IMR-90 (cell line): ENCODE measurements at regions not wholly inside any gene's neighbourhood (a gene's known extent, or its start where the extent isn't known, plus 50 kb on each side); places are given as distances from the start of the nearest gene placed in this dataset.
"Not testable (repeated sequence)": the region's sequence is repeated elsewhere in the genome, so short reads cannot be mapped to it uniquely, and the experiment has no call there.

Experiments
- ATAC-seq: fragments of 200-7000 bp; cut with Tn5 transposase; 2 replicates; pipeline ENCODE4 v1.9.1; 2020; ENCODE audit warnings: low read depth, mild to moderate bottlenecking, moderate library complexity
- BruUV-seq: library from RNA; stranded (reverse); fragments of 400-500 nt; replicated peaks from 2 replicates; lab custom pipeline; 2021; lab: Mats Ljungman, UMichigan
- CTCF ChIA-PET: fragments of 300-600 bp; formaldehyde crosslinking; extraction: SDS; loops from one replicate; lab custom pipeline; 2021; ENCODE audit warnings: antibody characterized with exemption; lab: Yijun Ruan, JAX
- POLR2A ChIA-PET: fragments of 300-600 bp; sonication (Branson Sonifier 250); formaldehyde crosslinking; loops from one replicate; lab custom pipeline; 2022; ENCODE audit warnings: antibody characterized with exemption; ENCODE audit not compliant: unreplicated experiment; lab: Charles Lee
- DNase-seq: peaks from one replicate; pipeline ENCODE4 v3.0.0; 2013
- H2AFZ ChIP-seq: replicated peaks from 2 replicates; pipeline ENCODE3; 2013; ENCODE audit warnings: low read length, mild to moderate bottlenecking; ENCODE audit not compliant: poor library complexity
- H2AK5ac ChIP-seq: 2 replicates; pipeline ENCODE4 v1.6.1; 2013; ENCODE audit warnings: low read depth, low read length, inconsistent platforms
- H2AK9ac ChIP-seq: replicated peaks from 2 replicates; pipeline ENCODE3; 2013; ENCODE audit warnings: mild to moderate bottlenecking, low read depth, low read length, moderate library complexity; ENCODE audit not compliant: poor library complexity
- H2BK120ac ChIP-seq: 2 replicates; pipeline ENCODE4 v1.6.1; 2013; ENCODE audit warnings: low read depth, low read length, inconsistent platforms
- H2BK15ac ChIP-seq: 3 replicates; pipeline ENCODE4 v1.6.1; 2013; ENCODE audit warnings: low read depth, low read length, inconsistent platforms
- H2BK20ac ChIP-seq: 2 replicates; pipeline ENCODE4 v1.6.1; 2013; ENCODE audit warnings: low read depth, mild to moderate bottlenecking, inconsistent platforms, low read length, moderate library complexity
- H2BK5ac ChIP-seq: 2 replicates; pipeline ENCODE4 v1.6.1; 2013; ENCODE audit warnings: mild to moderate bottlenecking, low read depth, low read length, inconsistent platforms; ENCODE audit not compliant: poor library complexity, severe bottlenecking
- H3K14ac ChIP-seq: replicated peaks from 2 replicates; pipeline ENCODE4 v1.6.1; 2013; ENCODE audit warnings: low read depth, low read length, inconsistent platforms
- H3K18ac ChIP-seq: 2 replicates; pipeline ENCODE4 v1.6.1; 2013; ENCODE audit warnings: low read depth, low read length, control low read depth
- H3K23ac ChIP-seq: 2 replicates; pipeline ENCODE4 v1.6.1; 2013; ENCODE audit warnings: low read depth, low read length, inconsistent platforms
- H3K27ac ChIP-seq: 2 replicates; pipeline ENCODE4 v1.5.1; 2013; ENCODE audit warnings: mild to moderate bottlenecking, control low read depth, low read length; ENCODE audit not compliant: insufficient read depth
- H3K27me3 ChIP-seq: 2 replicates; pipeline ENCODE4 v1.6.1; 2013; ENCODE audit warnings: low read length; ENCODE audit not compliant: control insufficient read depth, insufficient read depth
- H3K36me3 ChIP-seq: 2 replicates; pipeline ENCODE4 v1.6.1; 2013; ENCODE audit warnings: low read length, mixed read lengths; ENCODE audit not compliant: control insufficient read depth, insufficient read depth
- H3K4ac ChIP-seq: 2 replicates; pipeline ENCODE4 v1.6.1; 2013; ENCODE audit warnings: low read depth, low read length, inconsistent platforms
- H3K4me1 ChIP-seq: 2 replicates; pipeline ENCODE4 v1.6.1; 2013; ENCODE audit warnings: low read length, mixed read lengths; ENCODE audit not compliant: control insufficient read depth, insufficient read depth
- H3K4me2 ChIP-seq: 2 replicates; pipeline ENCODE4 v1.6.1; 2013; ENCODE audit warnings: low read depth, mild to moderate bottlenecking, control low read depth, low read length, moderate library complexity
- H3K4me3 ChIP-seq: 2 replicates; pipeline ENCODE4 v1.5.1; 2013; ENCODE audit warnings: low read depth, mild to moderate bottlenecking, control low read depth, low read length, moderate library complexity; ENCODE audit not compliant: insufficient read depth
- H3K56ac ChIP-seq: 2 replicates; pipeline ENCODE4 v1.6.1; 2013; ENCODE audit warnings: low read length, inconsistent platforms; ENCODE audit not compliant: insufficient read depth; ENCODE audit errors: extremely low read depth
- H3K79me1 ChIP-seq, 2 experiments: 2 replicates each; pipeline ENCODE4 v1.6.1; 2013; ENCODE audit warnings: low read length in 2 of 2, inconsistent platforms in 1 of 2, low read depth in 1 of 2
- H3K9ac ChIP-seq: 2 replicates; pipeline ENCODE4 v1.6.1; 2013; ENCODE audit warnings: low read depth, low read length, control low read depth
- H3K9me1 ChIP-seq: 2 replicates; pipeline ENCODE4 v1.6.1; 2013; ENCODE audit warnings: low read length, inconsistent platforms; ENCODE audit not compliant: insufficient read depth
- H3K9me3 ChIP-seq: 2 replicates; pipeline ENCODE4 v1.6.1; 2013; ENCODE audit warnings: low read length; ENCODE audit not compliant: control insufficient read depth, insufficient read depth
- H4K20me1 ChIP-seq: 2 replicates; pipeline ENCODE4 v1.6.1; 2013; ENCODE audit warnings: low read length, inconsistent platforms; ENCODE audit not compliant: insufficient read depth
- H4K5ac ChIP-seq: 2 replicates; pipeline ENCODE4 v1.6.1; 2013; ENCODE audit warnings: mild to moderate bottlenecking, low read depth, low read length, control low read depth
- H4K8ac ChIP-seq, 2 experiments: 2 replicates each; pipeline ENCODE4 v1.6.1; 2013; ENCODE audit warnings: low read depth in 2 of 2, low read length in 2 of 2, control low read depth in 1 of 2, inconsistent platforms in 1 of 2
- H4K91ac ChIP-seq: 2 replicates; pipeline ENCODE4 v1.6.1; 2013; ENCODE audit warnings: low read depth, low read length, inconsistent platforms; ENCODE audit not compliant: insufficient read depth
- CHD1 ChIP-seq: IDR thresholded peaks from 2 replicates; pipeline ENCODE4 v1.6.1; 2012; ENCODE audit warnings: low read depth, low read length, improper control_type of control experiment
- ELK1 ChIP-seq: fragments of 150-350 bp; IDR thresholded peaks from 2 replicates; pipeline ENCODE4 v1.6.1; 2016; ENCODE audit warnings: low read depth, mild to moderate bottlenecking, low read length, moderate library complexity, borderline replicate concordance
- FOS ChIP-seq: fragments of 150-350 bp; IDR thresholded peaks from 2 replicates; pipeline ENCODE4 v1.6.1; 2016; ENCODE audit warnings: low read depth, low read length
- MAFK ChIP-seq: IDR thresholded peaks from 2 replicates; pipeline ENCODE4 v1.6.1; 2012; ENCODE audit warnings: low read depth, low read length, improper control_type of control experiment
- MXI1 ChIP-seq: IDR thresholded peaks from 2 replicates; pipeline ENCODE4 v1.6.1; 2012; ENCODE audit warnings: low read depth, mild to moderate bottlenecking, low read length, moderate library complexity, borderline replicate concordance
- NFE2L2 ChIP-seq: fragments of 150-350 bp; IDR thresholded peaks from 2 replicates; pipeline ENCODE4 v1.6.1; 2016; ENCODE audit warnings: low read depth, mild to moderate bottlenecking, low read length
- RCOR1 ChIP-seq: IDR thresholded peaks from 2 replicates; pipeline ENCODE4 v1.6.1; 2012; ENCODE audit warnings: mild to moderate bottlenecking, low read length, improper control_type of control experiment; ENCODE audit not compliant: insufficient replicate concordance
- USF2 ChIP-seq: fragments of 150-350 bp; IDR thresholded peaks from 2 replicates; pipeline ENCODE4 v1.6.1; 2017; ENCODE audit warnings: mild to moderate bottlenecking, antibody characterized with exemption, low read length, low read depth
- WGBS, 2 experiments: methylation state at CpG; one replicate each; pipeline versions ENCODE4 v1.1.5 to v1.1.7; 2013; ENCODE audit warnings: missing lambda C conversion rate in 2 of 2; ENCODE audit not compliant: insufficient read length in 1 of 2; ENCODE audit errors: extremely low coverage in 2 of 2; 5-methylcytosine and 5-hydroxymethylcytosine counted together
- dilution Hi-C: fragments of 300-500 bp; cut with HindIII; formaldehyde crosslinking; loops from one replicate; pipeline ENCODE4 v1.14.3; 2018; ENCODE audit warnings: low sequenced_read_pairs; ENCODE audit not compliant: unreplicated experiment
- in situ Hi-C: fragments of 300-500 bp; cut with MboI; formaldehyde crosslinking; loops from 3 replicates; pipeline ENCODE4 v1.14.3; 2019; ENCODE audit warnings: low sequenced_read_pairs, inconsistent platforms, mixed read lengths
- intact Hi-C: fragments of 100-400 bp; cut with micrococcal nuclease; formaldehyde crosslinking; loops from 2 replicates; pipeline ENCODE4 v1.10.0; 2022

GRCh38 chr12:114829833-114830232 lies 145.9 kb upstream of the TBX3 start:
- CTCF ChIA-PET, result no interaction called here
- TF ChIP-seq RCOR1, result no peak
- no peak for TF ChIP-seq MXI1
- no peak for TF ChIP-seq MAFK
- no peak for TF ChIP-seq ELK1
- no peak for TF ChIP-seq NFE2L2
- TF ChIP-seq USF2, result no peak
- no peak for TF ChIP-seq CHD1
- TF ChIP-seq FOS, result no peak
- H3K36me3 ChIP-seq, result no peaks in the 10 kb centered on the region

GRCh38 chr12:114829244-114829643 lies 145.3 kb upstream of the TBX3 start:
- POLR2A ChIA-PET, H3K36me3 ChIP-seq, H2AK9ac ChIP-seq, H4K20me1 ChIP-seq, H3K14ac ChIP-seq, H3K9me1 ChIP-seq, H3K27me3 ChIP-seq, H2AFZ ChIP-seq, H3K4me3 ChIP-seq, H2AK5ac ChIP-seq, H3K4ac ChIP-seq, BruUV-seq, DNase-seq, H3K4me1 ChIP-seq, H4K5ac ChIP-seq, H3K56ac ChIP-seq, H3K4me2 ChIP-seq, H2BK15ac ChIP-seq, H3K9ac ChIP-seq, H3K9me3 ChIP-seq, H3K23ac ChIP-seq, H3K18ac ChIP-seq, H2BK120ac ChIP-seq, H3K79me1 ChIP-seq, CTCF ChIA-PET, H3K27ac ChIP-seq, H4K91ac ChIP-seq, H2BK20ac ChIP-seq, H4K8ac ChIP-seq, in situ Hi-C loops, intact Hi-C loops, ATAC-seq, dilution Hi-C loops: not testable (repeated sequence)
- peak overlapping the region; percentile 58 for H2BK5ac ChIP-seq

More at GRCh38 chr12:114829833-114830232, 145.9 kb upstream of the TBX3 start:
- H2AK9ac ChIP-seq, result no peak overlapping the region
- H4K8ac ChIP-seq, result no peak overlapping the region
- peaks cover 9% of the 10 kb centered on the region for H3K4me1 ChIP-seq
- no TSS peak for BruUV-seq
- no CpG with 5 or more reads among the region's 4 CpGs for whole genome bisulfite sequencing, 2 experiments
- H3K23ac ChIP-seq, result no peak overlapping the region
- H3K9me3 ChIP-seq, result no peaks in the 10 kb centered on the region
- 0 out of 2 replicates have a peak, but pooled peaks cover 1% of the 10 kb centered on the region for H3K9me1 ChIP-seq
- ATAC-seq, result no peak
- no peak overlapping the region for H3K56ac ChIP-seq
- H2BK15ac ChIP-seq, result no peak overlapping the region
- no peak overlapping the region for H3K4me2 ChIP-seq
- H3K4me3 ChIP-seq, result no peak overlapping the region
- no peak overlapping the region for H2AFZ ChIP-seq
- in situ Hi-C loops, result no loop called here
- no peak overlapping the region for H3K9ac ChIP-seq
- H2BK20ac ChIP-seq, result no peak overlapping the region
- H4K5ac ChIP-seq, result no peak overlapping the region
- no peak overlapping the region for H3K14ac ChIP-seq
- no peak overlapping the region for H3K18ac ChIP-seq
- peak overlapping the region; percentile 33; the same call in 1 of the 2 replicates for H2AK5ac ChIP-seq
- no peaks in the 10 kb centered on the region for H3K27me3 ChIP-seq
- no peaks in the 10 kb centered on the region for H4K20me1 ChIP-seq
- intact Hi-C loops, result no loop called here
- dilution Hi-C loops, result no loop called here
- DNase-seq, result no peak
- POLR2A ChIA-PET, result no interaction called here
- no peak overlapping the region for H3K27ac ChIP-seq
- H2BK120ac ChIP-seq, result no peak overlapping the region
- no peaks in the 10 kb centered on the region for H3K79me1 ChIP-seq
- H4K91ac ChIP-seq, result no peak overlapping the region
- H2BK5ac ChIP-seq, result no peak overlapping the region
- H3K4ac ChIP-seq, result no peak overlapping the region
